Aorta (tissue), 5 donors: ENCODE measurements at regions not wholly inside any gene's neighbourhood (a gene's known extent, or its start where the extent isn't known, plus 50 kb on each side); places are given as distances from the start of the nearest gene placed in this dataset.

Experiments used
- ATAC-seq: fragments of 200-7000 bp; cut with Tn5 transposase; one replicate; pipeline ENCODE4 v1.9.1; 2022; ENCODE audit warnings: moderate library complexity; ENCODE audit not compliant: low FRiP score
- DNase-seq, 2 donors: peaks; one replicate each; pipeline ENCODE4 v3.0.0-alpha.2; 2020
- H3K27ac ChIP-seq, 2 donors: one replicate each; pipeline ENCODE4 v1.5.1; 2013; ENCODE audit warnings: low read length in 2 of 2, mild to moderate bottlenecking in 2 of 2, moderate library complexity in 2 of 2, control low read depth in 1 of 2, inconsistent platforms in 1 of 2, low read depth in 1 of 2
- H3K27me3 ChIP-seq, 2 donors: one replicate each; pipeline ENCODE4 v1.6.1; 2013; ENCODE audit warnings: control low read depth in 1 of 2, low read length in 1 of 2, mild to moderate bottlenecking in 1 of 2, moderate library complexity in 1 of 2; ENCODE audit not compliant: insufficient read depth in 2 of 2, control insufficient read depth in 1 of 2
- H3K36me3 ChIP-seq, 2 donors: one replicate each; pipeline ENCODE4 v1.6.1; 2013; ENCODE audit warnings: control low read depth in 1 of 2, low read length in 1 of 2, mild to moderate bottlenecking in 1 of 2; ENCODE audit not compliant: insufficient read depth in 2 of 2, control insufficient read depth in 1 of 2
- H3K4me1 ChIP-seq, 2 donors: one replicate each; pipeline ENCODE4 v1.6.1; 2013; ENCODE audit warnings: low read length in 2 of 2, control low read depth in 1 of 2, mild to moderate bottlenecking in 1 of 2, moderate library complexity in 1 of 2; ENCODE audit not compliant: insufficient read depth in 2 of 2, control insufficient read depth in 1 of 2
- H3K4me3 ChIP-seq, 2 donors: one replicate each; pipeline ENCODE4 v1.5.1; 2013; ENCODE audit warnings: low read length in 2 of 2, control low read depth in 1 of 2, mild to moderate bottlenecking in 1 of 2
- H3K9me3 ChIP-seq: one replicate; pipeline ENCODE4 v1.6.1; 2013; ENCODE audit warnings: mild to moderate bottlenecking, low read length; ENCODE audit not compliant: control insufficient read depth
- WGBS, 2 donors: extraction: QIAGEN DNeasy Blood & Tissue Kit; methylation state at CpG; one replicate each; pipeline ENCODE4 v1.1.7; 2013; 5-methylcytosine and 5-hydroxymethylcytosine counted together
- intact Hi-C, 2 donors: fragments of 100-400 bp; cut with DNase I; formaldehyde crosslinking; loops; one replicate each; pipeline versions ENCODE4 v1.14.2 to v1.15.0; 2022
- donor health status: healthy with polysubstance abuse.
- donor health status: Bipolar disorder and iron deficiency.
- donor health status: DM: no; HTN: no; CAD: no.
- donor health status: DM: no; HTN: no; CAD: no.
- donor health status: DM: yes; HTN: yes; CAD: no.

GRCh38 chr5:135718151-135718550 lies 116.3 kb upstream of the SLC25A48 start:
- DNase-seq (no peak), ATAC-seq (no peak)
- no peak overlapping the region for H3K4me3 ChIP-seq
- 62 to 66% methylated on average over 4 of the region's 4 CpGs for WGBS, 2 donors
- no peak overlapping the region for H3K27ac ChIP-seq
- intact Hi-C loops: no loop called here
- no peaks in the 10 kb centered on the region for H3K4me1 ChIP-seq
- H3K36me3 ChIP-seq: no peaks in the 10 kb centered on the region
- H3K9me3 ChIP-seq: no peaks in the 10 kb centered on the region
- H3K27me3 ChIP-seq: no peaks in the 10 kb centered on the region

- intact Hi-C loops: no loop called here
- DNase-seq (no peak), ATAC-seq (no peak)
- Histone ChIP-seq H3K27ac (no peak overlapping the region), H3K4me3 (no peak overlapping the region), H3K4me1 (no peaks in the 10 kb centered on the region), H3K9me3 (no peaks in the 10 kb centered on the region), H3K36me3 (no peaks in the 10 kb centered on the region), H3K27me3 (no peaks in the 10 kb centered on the region)
- WGBS, 2 donors: 79 to 83% methylated on average over 4 of the region's 4 CpGs
Observed at GRCh38 chr5:135715267-135716055, 119.0 kb upstream of the SLC25A48 start.

GRCh38 chr5:135714126-135714894 lies 120.2 kb upstream of the SLC25A48 start:
- Histone ChIP-seq H3K27me3 (no peaks in the 10 kb centered on the region), H3K36me3 (no peaks in the 10 kb centered on the region), H3K9me3 (no peaks in the 10 kb centered on the region), H3K4me1 (no peaks in the 10 kb centered on the region), H3K4me3 (no peak overlapping the region), H3K27ac (no peak overlapping the region)
- DNase-seq (no peak), ATAC-seq (no peak)
- 45 to 57% methylated on average over 10 of the region's 10 CpGs for WGBS, 2 donors
- intact Hi-C loops: no loop called here

GRCh38 chr5:135713161-135713915 lies 121.1 kb upstream of the SLC25A48 start:
- no peaks in the 10 kb centered on the region for H3K36me3 ChIP-seq
- no peak overlapping the region for H3K27ac ChIP-seq
- intact Hi-C loops: no loop called here
- H3K4me1 ChIP-seq: no peaks in the 10 kb centered on the region
- no peaks in the 10 kb centered on the region for H3K27me3 ChIP-seq
- 76% methylated on average over 11 of the region's 11 CpGs for WGBS, 2 donors
- DNase-seq: no peak
- H3K9me3 ChIP-seq: no peaks in the 10 kb centered on the region
- ATAC-seq: no peak
- H3K4me3 ChIP-seq: no peak overlapping the region

- no peak overlapping the region for H3K4me3 ChIP-seq
- DNase-seq (no peak), ATAC-seq (no peak)
- intact Hi-C loops: no loop called here
- no peaks in the 10 kb centered on the region for H3K4me1 ChIP-seq
- no peaks in the 10 kb centered on the region for H3K9me3 ChIP-seq
- H3K27ac ChIP-seq: no peak overlapping the region
- H3K27me3 ChIP-seq: no peaks in the 10 kb centered on the region
- WGBS, 2 donors: 60 to 73% methylated on average over 6 of the region's 6 CpGs
- no peaks in the 10 kb centered on the region for H3K36me3 ChIP-seq
Observed at GRCh38 chr5:135711911-135712310, 122.6 kb upstream of the SLC25A48 start.

- Histone ChIP-seq H3K9me3 (no peaks in the 10 kb centered on the region), H3K36me3 (no peaks in the 10 kb centered on the region), H3K4me1 (no peaks in the 10 kb centered on the region), H3K27ac (no peak overlapping the region), H3K27me3 (no peaks in the 10 kb centered on the region), H3K4me3 (no peak overlapping the region)
- WGBS, 2 donors: 19 to 26% methylated on average over 5 of the region's 5 CpGs
- no peak for ATAC-seq
- intact Hi-C loops: no loop called here
- DNase-seq: no peak
Observed at GRCh38 chr5:135710045-135710675, 124.3 kb upstream of the SLC25A48 start.

- H3K4me3 ChIP-seq: no peak overlapping the region
- no peak for DNase-seq
- H3K4me1 ChIP-seq: no peaks in the 10 kb centered on the region
- intact Hi-C loops: no loop called here
- H3K27ac ChIP-seq: no peak overlapping the region
- WGBS, 2 donors: 77 to 87% methylated on average over 3 of the region's 3 CpGs
- H3K27me3 ChIP-seq: no peaks in the 10 kb centered on the region
- no peaks in the 10 kb centered on the region for H3K36me3 ChIP-seq
- H3K9me3 ChIP-seq: no peaks in the 10 kb centered on the region
- peak; percentile 12 for ATAC-seq
Observed at GRCh38 chr5:135709208-135709575, 125.3 kb upstream of the SLC25A48 start.

GRCh38 chr5:135708481-135709207 lies 125.8 kb upstream of the SLC25A48 start:
- intact Hi-C loops: no loop called here
- DNase-seq: no peak
- WGBS, 2 donors: 83 to 86% methylated on average over 3 of the region's 3 CpGs
- Histone ChIP-seq H3K9me3 (no peaks in the 10 kb centered on the region), H3K4me3 (no peak overlapping the region), H3K27ac (no peak overlapping the region), H3K4me1 (no peaks in the 10 kb centered on the region), H3K27me3 (no peaks in the 10 kb centered on the region), H3K36me3 (no peaks in the 10 kb centered on the region)
- no peak for ATAC-seq
